ENCODE measurements at regions not wholly inside any gene's neighbourhood (a gene's known extent, or its start where the extent isn't known, plus 50 kb on each side); places are given as distances from the start of the nearest gene placed in this dataset.
A peak's percentile ranks its signal among the peaks of the same experiment; 100 is the strongest.

DNA sequence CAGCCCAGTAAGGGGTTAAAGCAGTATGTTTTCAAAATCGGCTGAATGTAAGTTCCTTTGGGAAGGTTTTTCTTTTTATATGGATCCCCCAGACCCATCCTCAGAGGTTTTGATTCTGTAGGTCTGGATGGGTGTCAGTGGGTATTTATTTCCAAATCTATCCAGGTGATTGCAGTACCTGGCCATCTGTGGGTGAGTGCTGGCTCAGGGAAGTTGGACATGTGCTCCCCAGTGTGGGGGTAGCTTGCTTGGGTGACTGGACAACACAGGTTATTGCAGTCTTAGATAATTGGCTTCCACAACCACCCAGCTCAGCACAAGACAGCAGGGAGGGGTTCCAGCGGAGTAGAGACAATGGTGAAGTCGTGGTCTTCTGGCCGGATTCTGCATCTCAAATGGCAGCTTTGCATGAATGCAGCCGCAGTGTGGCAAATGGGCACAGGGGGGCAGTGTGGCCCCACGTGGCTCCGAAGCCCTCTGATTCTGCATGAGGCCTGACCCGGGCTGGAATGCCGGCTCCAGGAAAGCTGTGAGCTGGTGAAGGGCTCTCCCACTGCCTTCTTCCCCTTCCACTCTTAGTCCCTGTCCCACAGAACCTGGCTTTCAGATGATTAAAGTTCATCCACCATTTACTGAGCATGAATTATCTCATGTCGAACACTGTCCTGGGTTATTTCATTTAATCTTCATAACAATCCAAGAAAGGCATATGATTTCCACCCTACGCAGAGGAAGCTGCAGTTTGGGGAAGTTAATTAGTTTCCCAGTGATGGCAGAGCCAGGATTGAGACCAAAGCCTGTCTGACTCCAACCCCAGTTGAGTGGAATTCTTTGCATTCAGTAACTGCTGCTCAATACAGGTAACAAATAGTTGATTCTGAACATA, 64.5 kb upstream of the SYPL1 start:
- TF ChIP-seq, protein P1, sequence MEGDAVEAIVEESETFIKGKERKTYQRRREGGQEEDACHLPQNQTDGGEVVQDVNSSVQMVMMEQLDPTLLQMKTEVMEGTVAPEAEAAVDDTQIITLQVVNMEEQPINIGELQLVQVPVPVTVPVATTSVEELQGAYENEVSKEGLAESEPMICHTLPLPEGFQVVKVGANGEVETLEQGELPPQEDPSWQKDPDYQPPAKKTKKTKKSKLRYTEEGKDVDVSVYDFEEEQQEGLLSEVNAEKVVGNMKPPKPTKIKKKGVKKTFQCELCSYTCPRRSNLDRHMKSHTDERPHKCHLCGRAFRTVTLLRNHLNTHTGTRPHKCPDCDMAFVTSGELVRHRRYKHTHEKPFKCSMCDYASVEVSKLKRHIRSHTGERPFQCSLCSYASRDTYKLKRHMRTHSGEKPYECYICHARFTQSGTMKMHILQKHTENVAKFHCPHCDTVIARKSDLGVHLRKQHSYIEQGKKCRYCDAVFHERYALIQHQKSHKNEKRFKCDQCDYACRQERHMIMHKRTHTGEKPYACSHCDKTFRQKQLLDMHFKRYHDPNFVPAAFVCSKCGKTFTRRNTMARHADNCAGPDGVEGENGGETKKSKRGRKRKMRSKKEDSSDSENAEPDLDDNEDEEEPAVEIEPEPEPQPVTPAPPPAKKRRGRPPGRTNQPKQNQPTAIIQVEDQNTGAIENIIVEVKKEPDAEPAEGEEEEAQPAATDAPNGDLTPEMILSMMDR (IDR thresholded peaks at IDR 0.05; ENCODE audit: low read length), result peak; percentile 100
- no peak for TF ChIP-seq EZH2 (optimal IDR thresholded peaks at IDR 0.05; ENCODE audit: low read depth, low read length)
- TF ChIP-seq EZH2phosphoT487 (IDR thresholded peaks at IDR 0.05; ENCODE audit: low read length), result no peak

Measured in MM.1S (cell line).